Hepatocyte (in vitro differentiated cells): ENCODE measurements at regions not wholly inside any gene's neighbourhood (a gene's known extent, or its start where the extent isn't known, plus 50 kb on each side); places are given as distances from the start of the nearest gene placed in this dataset.

Source experiments
- DNase-seq: peaks from one replicate; pipeline ENCODE4 v3.0.0-alpha.2; 2016; ENCODE audit warnings: low spot score
- H2AFZ ChIP-seq: fragments of 200-600 bp; sonication (generic); 2 replicates; pipeline ENCODE4 v1.6.0; 2016; ENCODE audit warnings: antibody characterized with exemption, mild to moderate bottlenecking
- H3K27ac ChIP-seq: fragments of 200-600 bp; sonication (generic); 2 replicates; pipeline ENCODE4 v1.5.1; 2016; ENCODE audit warnings: mild to moderate bottlenecking
- H3K27me3 ChIP-seq: fragments of 200-600 bp; sonication (generic); 2 replicates; pipeline ENCODE4 v1.6.1; 2016
- H3K36me3 ChIP-seq: fragments of 200-600 bp; sonication (generic); replicated peaks from 2 replicates; pipeline ENCODE4 v1.5.1; 2016; ENCODE audit warnings: low read depth; ENCODE audit not compliant: insufficient read depth
- H3K4me1 ChIP-seq: fragments of 200-600 bp; sonication (generic); 2 replicates; pipeline ENCODE4 v1.5.1; 2016; ENCODE audit warnings: mild to moderate bottlenecking, moderate library complexity; ENCODE audit not compliant: insufficient read depth
- H3K4me2 ChIP-seq: fragments of 200-600 bp; sonication (generic); 2 replicates; pipeline ENCODE4 v1.6.0; 2016
- H3K4me3 ChIP-seq: fragments of 200-600 bp; sonication (generic); 2 replicates; pipeline ENCODE4 v1.5.1; 2016; ENCODE audit warnings: mild to moderate bottlenecking
- H3K79me2 ChIP-seq: fragments of 200-600 bp; sonication (generic); 2 replicates; pipeline ENCODE4 v1.6.0; 2017; ENCODE audit warnings: mild to moderate bottlenecking
- H3K9me2 ChIP-seq: fragments of 200-600 bp; sonication (generic); replicated peaks from 2 replicates; pipeline ENCODE4 v1.6.0; 2017; ENCODE audit warnings: mild to moderate bottlenecking; ENCODE audit not compliant: insufficient read depth
- H3K9me3 ChIP-seq: fragments of 200-600 bp; sonication (generic); 2 replicates; pipeline ENCODE4 v1.5.1; 2016; ENCODE audit warnings: low read depth, mild to moderate bottlenecking
- H4K20me1 ChIP-seq: fragments of 200-600 bp; sonication (generic); 2 replicates; pipeline ENCODE4 v1.6.0; 2016; ENCODE audit warnings: mild to moderate bottlenecking; ENCODE audit not compliant: insufficient read depth, poor library complexity, severe bottlenecking
- EZH2 ChIP-seq: fragments of 200-600 bp; sonication (generic); IDR thresholded peaks from 2 replicates; pipeline ENCODE4 v1.6.1; 2016; ENCODE audit warnings: antibody characterized with exemption, mild to moderate bottlenecking, borderline replicate concordance
- EZH2phosphoT487 ChIP-seq: fragments of 200-600 bp; sonication (generic); IDR thresholded peaks from one replicate; pipeline ENCODE4 v1.6.1; 2018; ENCODE audit warnings: antibody characterized with exemption, mild to moderate bottlenecking, low read depth, moderate library complexity; ENCODE audit not compliant: unreplicated experiment, severe bottlenecking
- WGBS: methylation state at CpG from one replicate; pipeline ENCODE4 v1.1.6; 2016; ENCODE audit warnings: low lambda C conversion rate; ENCODE audit errors: missing lambda C conversion rate; 5-methylcytosine and 5-hydroxymethylcytosine counted together
- TF ChIP-seq, protein P1 (sequence below): fragments of 200-600 bp; sonication (generic); IDR thresholded peaks from 2 replicates; pipeline ENCODE4 v1.5.1; 2016; ENCODE audit warnings: antibody characterized with exemption, mild to moderate bottlenecking; ENCODE audit not compliant: poor library complexity

DNA sequence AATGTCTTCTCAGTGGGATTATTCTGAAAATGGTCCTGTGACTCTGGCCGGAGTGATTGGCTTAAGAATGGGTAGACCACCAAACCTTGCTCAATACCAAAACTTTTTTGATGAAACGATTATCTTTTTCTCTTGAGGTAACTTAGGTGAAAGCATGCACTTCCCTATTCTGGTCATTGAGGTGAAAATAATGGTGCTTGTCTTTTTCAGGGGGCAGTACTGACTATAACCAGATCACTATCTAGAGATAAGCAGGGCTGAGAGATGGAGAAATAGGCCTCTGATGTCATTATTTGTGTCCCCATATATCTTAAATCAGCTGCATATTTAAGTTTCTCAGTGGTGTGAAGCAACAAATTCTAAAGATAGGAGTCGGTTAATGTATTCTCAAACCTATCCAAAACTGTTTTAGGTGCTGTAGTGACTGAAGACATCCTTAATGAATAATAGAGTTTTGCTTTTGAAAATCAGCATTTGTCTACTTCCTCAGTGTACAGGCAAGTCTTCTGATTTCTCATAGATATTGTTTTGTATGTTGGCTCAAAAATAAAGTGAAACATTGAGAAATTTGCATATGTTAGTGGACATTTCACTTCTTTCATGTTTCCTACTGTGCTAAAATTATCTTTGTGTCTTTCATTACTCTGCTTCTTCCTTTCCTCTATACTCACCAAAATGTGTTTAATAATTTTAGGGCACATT is 735.3 kb upstream of the ADGRL4 start:
- no peaks in the 10 kb centered on the region for H3K27me3 ChIP-seq
- WGBS, result 95% methylated on average over 3 of the region's 3 CpGs
- no peak overlapping the region for H2AFZ ChIP-seq
- H3K4me1 ChIP-seq, result no peaks in the 10 kb centered on the region
- H3K36me3 ChIP-seq, result no peaks in the 10 kb centered on the region
- H4K20me1 ChIP-seq, result no peaks in the 10 kb centered on the region
- TF ChIP-seq EZH2 (no peak), EZH2phosphoT487 (no peak)
- TF ChIP-seq, protein P1, sequence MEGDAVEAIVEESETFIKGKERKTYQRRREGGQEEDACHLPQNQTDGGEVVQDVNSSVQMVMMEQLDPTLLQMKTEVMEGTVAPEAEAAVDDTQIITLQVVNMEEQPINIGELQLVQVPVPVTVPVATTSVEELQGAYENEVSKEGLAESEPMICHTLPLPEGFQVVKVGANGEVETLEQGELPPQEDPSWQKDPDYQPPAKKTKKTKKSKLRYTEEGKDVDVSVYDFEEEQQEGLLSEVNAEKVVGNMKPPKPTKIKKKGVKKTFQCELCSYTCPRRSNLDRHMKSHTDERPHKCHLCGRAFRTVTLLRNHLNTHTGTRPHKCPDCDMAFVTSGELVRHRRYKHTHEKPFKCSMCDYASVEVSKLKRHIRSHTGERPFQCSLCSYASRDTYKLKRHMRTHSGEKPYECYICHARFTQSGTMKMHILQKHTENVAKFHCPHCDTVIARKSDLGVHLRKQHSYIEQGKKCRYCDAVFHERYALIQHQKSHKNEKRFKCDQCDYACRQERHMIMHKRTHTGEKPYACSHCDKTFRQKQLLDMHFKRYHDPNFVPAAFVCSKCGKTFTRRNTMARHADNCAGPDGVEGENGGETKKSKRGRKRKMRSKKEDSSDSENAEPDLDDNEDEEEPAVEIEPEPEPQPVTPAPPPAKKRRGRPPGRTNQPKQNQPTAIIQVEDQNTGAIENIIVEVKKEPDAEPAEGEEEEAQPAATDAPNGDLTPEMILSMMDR, result no peak
- DNase-seq, result no peak
- no peak overlapping the region for H3K4me3 ChIP-seq
- no peak overlapping the region for H3K27ac ChIP-seq
- no peaks in the 10 kb centered on the region for H3K9me3 ChIP-seq
- H3K79me2 ChIP-seq, result no peaks in the 10 kb centered on the region
- peaks cover 5% of the 10 kb centered on the region for H3K9me2 ChIP-seq
- H3K4me2 ChIP-seq, result no peak overlapping the region

DNA sequence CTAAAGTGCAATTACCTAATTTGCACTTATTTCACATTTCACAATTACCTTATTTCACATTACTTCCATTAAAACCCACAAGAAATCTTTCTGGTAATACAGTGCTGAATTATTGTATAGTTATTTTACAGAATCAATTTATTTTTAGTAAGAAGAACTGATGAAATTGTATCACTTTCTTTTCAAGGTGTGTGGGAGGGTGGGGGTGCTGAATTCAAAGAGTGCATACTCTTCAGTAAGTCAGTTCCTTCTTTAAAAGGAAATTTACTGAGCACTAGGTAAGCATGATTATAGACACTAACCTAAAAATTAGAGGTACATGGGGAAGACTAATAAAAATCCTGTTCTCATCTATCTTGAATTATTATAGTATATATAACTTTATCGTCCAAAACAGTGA is 731.6 kb upstream of the ADGRL4 start:
- H2AFZ ChIP-seq, result no peak overlapping the region
- no peak for DNase-seq
- peaks cover 5% of the 10 kb centered on the region for H3K9me2 ChIP-seq
- no peak overlapping the region for H3K4me3 ChIP-seq
- no peaks in the 10 kb centered on the region for H3K4me1 ChIP-seq
- no peaks in the 10 kb centered on the region for H3K36me3 ChIP-seq
- TF ChIP-seq, protein P1, result no peak
- TF ChIP-seq EZH2phosphoT487 (no peak), EZH2 (no peak)
- no peaks in the 10 kb centered on the region for H3K27me3 ChIP-seq
- H3K27ac ChIP-seq, result no peak overlapping the region
- no peaks in the 10 kb centered on the region for H3K9me3 ChIP-seq
- 94% methylated on average over 1 of the region's 1 CpG for WGBS
- no peaks in the 10 kb centered on the region for H4K20me1 ChIP-seq
- no peaks in the 10 kb centered on the region for H3K79me2 ChIP-seq
- no peak overlapping the region for H3K4me2 ChIP-seq

DNA sequence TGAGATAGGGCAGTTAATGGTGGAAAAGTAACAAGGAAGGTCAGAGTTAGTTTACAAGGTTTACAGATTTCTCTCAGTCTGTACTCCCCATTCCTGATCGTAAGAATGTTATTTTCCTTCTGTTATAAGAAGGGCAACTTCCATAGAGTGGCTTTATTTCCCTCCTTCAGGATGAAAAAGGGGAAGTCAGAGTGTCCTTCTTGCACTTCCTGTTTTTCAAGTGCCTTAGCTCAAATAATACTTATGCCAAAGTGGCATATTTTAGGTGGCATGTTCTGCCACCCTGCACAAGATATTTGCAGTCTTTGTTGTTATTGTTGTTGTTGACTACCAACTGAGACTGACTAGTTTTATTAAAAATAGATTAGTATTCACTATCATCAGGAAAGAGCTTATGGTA is 730.7 kb upstream of the ADGRL4 start:
- Histone ChIP-seq H3K27ac (no peak overlapping the region), H3K4me1 (no peaks in the 10 kb centered on the region), H4K20me1 (no peaks in the 10 kb centered on the region), H3K79me2 (no peaks in the 10 kb centered on the region), H2AFZ (no peak overlapping the region), H3K27me3 (no peaks in the 10 kb centered on the region), H3K9me2 (peaks cover 5% of the 10 kb centered on the region), H3K4me3 (no peak overlapping the region), H3K36me3 (no peaks in the 10 kb centered on the region), H3K9me3 (no peaks in the 10 kb centered on the region), H3K4me2 (no peak overlapping the region)
- DNase-seq, result no peak
- no peak for TF ChIP-seq EZH2phosphoT487
- TF ChIP-seq, protein P1, result no peak
- TF ChIP-seq EZH2, result no peak
- WGBS, result 89% methylated on average over 1 of the region's 1 CpG

DNA sequence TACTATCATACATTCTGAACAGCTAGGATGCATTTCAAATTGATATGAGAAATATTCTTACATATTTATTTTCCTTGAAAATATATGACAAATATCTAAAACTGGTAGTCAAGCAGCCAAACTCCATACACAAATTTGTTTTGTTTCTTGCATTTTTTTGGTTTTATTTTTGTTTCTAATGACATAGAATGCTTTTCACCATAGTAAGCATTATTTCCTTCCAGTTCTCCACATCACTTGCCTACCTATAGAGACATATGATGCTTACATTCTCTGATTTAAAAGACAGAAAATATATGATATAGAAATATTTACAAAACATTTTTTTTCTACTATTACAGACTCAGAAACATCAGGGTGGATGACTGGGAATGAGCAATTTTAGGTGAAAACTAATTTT is 726.4 kb upstream of the ADGRL4 start:
- Histone ChIP-seq H3K4me2 (no peak overlapping the region), H4K20me1 (no peaks in the 10 kb centered on the region), H3K79me2 (no peaks in the 10 kb centered on the region), H3K27ac (no peak overlapping the region), H3K4me3 (no peak overlapping the region), H3K4me1 (no peaks in the 10 kb centered on the region), H3K27me3 (no peaks in the 10 kb centered on the region), H3K36me3 (no peaks in the 10 kb centered on the region), H3K9me3 (no peaks in the 10 kb centered on the region), H3K9me2 (no peaks in the 10 kb centered on the region), H2AFZ (no peak overlapping the region)
- TF ChIP-seq EZH2phosphoT487, result no peak
- DNase-seq, result no peak
